ENCODE measurements at regions not wholly inside any gene's neighbourhood (a gene's known extent, or its start where the extent isn't known, plus 50 kb on each side); places are given as distances from the start of the nearest gene placed in this dataset.

DNA sequence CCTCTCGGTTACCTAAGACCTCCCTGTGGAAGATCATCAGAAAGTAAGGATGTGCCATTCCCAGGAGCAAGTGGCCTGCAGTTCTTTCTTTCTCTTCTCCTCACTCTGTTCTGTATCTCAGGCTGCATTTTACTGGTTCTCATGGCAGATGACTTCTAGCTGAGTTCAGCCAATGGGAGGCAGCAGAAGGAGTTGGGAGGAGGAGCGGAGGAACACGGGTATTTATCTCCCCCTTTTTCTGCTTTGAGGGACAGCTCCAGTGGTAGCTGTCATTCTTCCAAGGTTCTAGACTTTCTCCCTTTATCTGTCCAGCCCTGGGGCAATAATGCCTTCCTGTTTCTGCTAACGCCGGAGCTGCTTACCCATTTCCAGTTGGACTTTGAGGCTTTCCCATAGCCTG is 339.9 kb downstream of the NR2F2 start:
- no peak overlapping the region for H3K27ac ChIP-seq (replicated peaks)
- no peak for TF ChIP-seq CTCF (IDR thresholded peaks at IDR 0.05; ENCODE audit: borderline replicate concordance)
- H3K36me3 ChIP-seq, result no peaks in the 10 kb centered on the region
- intact Hi-C loops (cut with micrococcal nuclease), result no loop called here
- H3K4me1 ChIP-seq, result no peaks in the 10 kb centered on the region
- no peak for DNase-seq
- no peak overlapping the region for H3K4me3 ChIP-seq
- peaks cover 12% of the 10 kb centered on the region for H3K27me3 ChIP-seq (ENCODE audit: low read depth)
- peaks cover 5% of the 10 kb centered on the region for H3K9me3 ChIP-seq (replicated peaks)

GRCh38 chr15:96672629-96673028 is 342.1 kb downstream of the NR2F2 start:
- no peak for DNase-seq
- intact Hi-C loops (cut with micrococcal nuclease), result no loop called here
- Histone ChIP-seq H3K9me3 (replicated peaks) (no peaks in the 10 kb centered on the region), H3K27ac (replicated peaks) (no peak overlapping the region), H3K27me3 (ENCODE audit: low read depth) (peaks cover 12% of the 10 kb centered on the region), H3K36me3 (no peaks in the 10 kb centered on the region), H3K4me1 (no peaks in the 10 kb centered on the region), H3K4me3 (no peak overlapping the region)
- no peak for TF ChIP-seq CTCF (IDR thresholded peaks at IDR 0.05; ENCODE audit: borderline replicate concordance)

DNA sequence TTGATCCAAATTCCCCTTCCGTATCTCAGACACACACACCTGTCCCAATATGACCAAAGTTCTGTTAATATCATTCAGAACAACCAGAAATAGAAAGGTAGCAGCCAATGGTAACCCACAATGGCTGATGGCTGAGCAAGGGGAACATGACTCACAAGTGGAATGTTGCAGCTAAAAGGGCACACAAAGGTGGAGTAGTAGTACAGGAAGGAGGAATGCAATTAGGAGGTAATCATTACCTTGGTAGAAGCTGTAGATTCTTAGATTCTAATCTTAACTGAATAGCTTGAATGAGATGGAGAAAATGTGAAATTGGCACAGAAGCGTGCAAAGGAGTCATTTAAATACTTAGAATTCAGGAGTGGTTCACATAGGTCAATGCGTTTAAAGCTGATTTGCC is 347.9 kb downstream of the NR2F2 start:
- TF ChIP-seq CTCF (IDR thresholded peaks at IDR 0.05; ENCODE audit: borderline replicate concordance), result no peak
- Histone ChIP-seq H3K4me1 (no peaks in the 10 kb centered on the region), H3K27ac (replicated peaks) (no peak overlapping the region), H3K9me3 (replicated peaks) (no peaks in the 10 kb centered on the region), H3K27me3 (ENCODE audit: low read depth) (peaks cover 1% of the 10 kb centered on the region), H3K36me3 (no peaks in the 10 kb centered on the region), H3K4me3 (no peak overlapping the region)
- intact Hi-C loops (cut with micrococcal nuclease), result no loop called here
- no peak for DNase-seq

DNA sequence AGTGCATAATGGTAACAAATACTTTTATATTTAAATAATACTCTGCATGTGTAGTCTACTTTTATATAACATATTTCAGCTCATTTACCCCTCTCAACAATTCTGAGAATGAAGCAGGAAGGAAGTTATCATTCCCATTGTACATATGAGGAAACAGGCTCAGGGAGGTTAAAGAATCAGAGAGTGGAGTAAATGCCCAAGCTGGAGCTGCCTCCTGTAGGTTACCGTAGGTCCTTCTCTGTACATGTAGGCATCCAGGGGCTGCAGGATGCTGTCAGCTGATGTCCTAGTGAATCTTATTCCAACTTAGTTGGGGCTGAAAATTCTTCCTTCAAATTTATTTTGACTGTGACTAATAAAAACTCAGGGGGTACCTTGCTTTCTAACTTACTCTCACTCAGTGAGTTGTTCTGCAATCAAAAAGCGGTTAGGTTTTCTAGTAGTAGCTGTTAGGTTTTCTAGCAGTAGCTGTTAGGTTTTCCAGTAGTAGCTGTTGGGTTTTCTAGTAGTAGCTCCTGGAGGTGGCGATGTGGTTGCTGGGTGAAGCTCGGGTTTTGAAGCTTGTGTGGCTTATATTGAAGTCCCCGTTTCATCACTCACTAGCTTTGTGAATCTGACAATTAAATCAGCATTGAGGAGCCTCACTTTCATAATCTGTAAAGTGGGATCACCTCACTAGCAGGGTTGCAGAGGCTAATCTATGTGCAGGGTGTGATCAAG is 357.0 kb downstream of the NR2F2 start:
- Histone ChIP-seq H3K9me3 (replicated peaks) (no peaks in the 10 kb centered on the region), H3K4me3 (no peak overlapping the region), H3K4me1 (no peaks in the 10 kb centered on the region), H3K27ac (replicated peaks) (no peak overlapping the region), H3K27me3 (ENCODE audit: low read depth) (peaks cover 7% of the 10 kb centered on the region), H3K36me3 (no peaks in the 10 kb centered on the region)
- intact Hi-C loops (cut with micrococcal nuclease), result no loop called here
- DNase-seq, result no peak
- TF ChIP-seq CTCF (IDR thresholded peaks at IDR 0.05; ENCODE audit: borderline replicate concordance), result no peak

DNA sequence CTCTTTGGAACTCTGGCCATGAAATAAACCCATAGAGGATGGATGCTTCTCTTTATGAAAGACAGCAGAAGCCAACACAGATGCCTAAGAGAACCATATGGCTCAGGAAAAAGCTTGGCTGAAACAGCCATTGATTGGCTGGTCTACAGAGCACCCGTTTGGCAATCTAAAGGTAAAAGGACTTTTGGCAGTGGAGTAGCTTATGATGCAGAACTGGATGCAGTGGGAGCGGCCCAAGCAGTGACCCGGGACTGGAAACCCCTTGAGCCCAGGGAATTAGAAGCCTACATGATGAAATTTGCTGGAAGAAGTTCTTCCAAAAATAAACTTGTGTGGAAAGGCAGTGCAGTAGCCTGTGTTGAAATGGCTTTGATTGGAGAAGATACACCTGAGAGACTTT is 360.2 kb downstream of the NR2F2 start:
- DNase-seq, result no peak
- Histone ChIP-seq H3K9me3 (replicated peaks) (no peaks in the 10 kb centered on the region), H3K4me1 (no peaks in the 10 kb centered on the region), H3K27me3 (ENCODE audit: low read depth) (peaks cover 7% of the 10 kb centered on the region), H3K27ac (replicated peaks) (no peak overlapping the region), H3K36me3 (no peaks in the 10 kb centered on the region), H3K4me3 (no peak overlapping the region)
- intact Hi-C loops (cut with micrococcal nuclease), result no loop called here
- no peak for TF ChIP-seq CTCF (IDR thresholded peaks at IDR 0.05; ENCODE audit: borderline replicate concordance)
